Left lung (tissue), 4 donors: ENCODE measurements at regions not wholly inside any gene's neighbourhood (a gene's known extent, or its start where the extent isn't known, plus 50 kb on each side); places are given as distances from the start of the nearest gene placed in this dataset.

Source experiments
- ATAC-seq: fragments of 200-7000 bp; cut with Tn5 transposase; one replicate; pipeline ENCODE4 v1.9.1; 2020; ENCODE audit warnings: moderate library complexity
- DNase-seq, 4 donors: peaks; one replicate each; pipeline ENCODE4 v3.0.0-alpha.2; 2013 to 2020
- H3K27ac ChIP-seq, 2 donors: fragments of 200-600 bp; sonication (generic) in 1 of 2; one replicate each; pipeline versions ENCODE4 v1.5.0 to v1.8.0; 2020 to 2021
- H3K27me3 ChIP-seq, 2 donors: fragments of 200-600 bp; sonication (generic) in 1 of 2; one replicate each; pipeline versions ENCODE4 v1.5.0 to v1.8.0; 2020 to 2021
- H3K36me3 ChIP-seq, 2 donors: fragments of 200-600 bp; sonication (generic) in 1 of 2; one replicate each; pipeline versions ENCODE4 v1.5.0 to v1.8.0; 2020 to 2021
- H3K4me1 ChIP-seq, 2 donors: fragments of 200-600 bp; one replicate each; pipeline ENCODE4 v1.8.0; 2021
- H3K4me3 ChIP-seq, 2 donors: fragments of 200-600 bp; sonication (generic) in 1 of 2; one replicate each; pipeline versions ENCODE4 v1.5.0 to v1.8.0; 2020 to 2021; ENCODE audit warnings: mild to moderate bottlenecking in 1 of 2
- H3K9me3 ChIP-seq, 2 donors: fragments of 200-600 bp; sonication (generic) in 1 of 2; one replicate each; pipeline versions ENCODE4 v1.5.0 to v1.8.0; 2020 to 2021
- intact Hi-C, 2 donors: fragments of 100-400 bp; cut with DNase I; formaldehyde crosslinking; loops; one replicate each; pipeline versions ENCODE4 v1.11.2 to v1.14.2; 2022
- TF ChIP-seq, protein P1 (sequence below), 2 donors: fragments of 200-600 bp; sonication (generic) in 1 of 2; IDR thresholded peaks; one replicate each; pipeline versions ENCODE4 v1.5.0 to v1.8.0; 2021; ENCODE audit warnings: antibody characterized with exemption in 2 of 2
- donor health status: DM: no; HTN: yes; CAD: no.
- donor health status: DM: no; HTN: no; CAD: no.

DNA sequence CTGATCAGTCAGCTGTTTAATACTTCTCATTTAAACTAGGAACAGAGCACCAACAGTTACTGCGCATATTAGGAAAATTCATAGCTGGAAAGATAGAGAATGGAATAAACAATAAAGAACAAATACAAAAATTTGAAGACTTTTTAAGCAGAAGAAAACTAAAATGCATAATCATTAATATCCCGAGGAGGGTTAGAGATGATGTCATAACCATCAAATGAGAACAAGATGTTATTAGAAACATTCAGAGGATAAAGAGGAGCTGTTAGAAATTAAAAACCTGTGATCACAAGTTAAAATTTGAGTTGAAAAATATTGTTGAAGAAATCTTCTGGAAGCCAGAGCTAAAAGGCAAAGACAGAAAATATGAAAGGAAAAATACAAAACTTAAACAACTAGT, 54.0 kb upstream of the ALKAL2 start:
- Histone ChIP-seq H3K27me3 (no peaks in the 10 kb centered on the region), H3K27ac (no peak overlapping the region), H3K36me3 (no peaks in the 10 kb centered on the region), H3K4me1 (no peaks in the 10 kb centered on the region), H3K9me3 (peaks cover 0 to 26% of the 10 kb centered on the region in 2 donors), H3K4me3 (no peak overlapping the region)
- TF ChIP-seq, protein P1, sequence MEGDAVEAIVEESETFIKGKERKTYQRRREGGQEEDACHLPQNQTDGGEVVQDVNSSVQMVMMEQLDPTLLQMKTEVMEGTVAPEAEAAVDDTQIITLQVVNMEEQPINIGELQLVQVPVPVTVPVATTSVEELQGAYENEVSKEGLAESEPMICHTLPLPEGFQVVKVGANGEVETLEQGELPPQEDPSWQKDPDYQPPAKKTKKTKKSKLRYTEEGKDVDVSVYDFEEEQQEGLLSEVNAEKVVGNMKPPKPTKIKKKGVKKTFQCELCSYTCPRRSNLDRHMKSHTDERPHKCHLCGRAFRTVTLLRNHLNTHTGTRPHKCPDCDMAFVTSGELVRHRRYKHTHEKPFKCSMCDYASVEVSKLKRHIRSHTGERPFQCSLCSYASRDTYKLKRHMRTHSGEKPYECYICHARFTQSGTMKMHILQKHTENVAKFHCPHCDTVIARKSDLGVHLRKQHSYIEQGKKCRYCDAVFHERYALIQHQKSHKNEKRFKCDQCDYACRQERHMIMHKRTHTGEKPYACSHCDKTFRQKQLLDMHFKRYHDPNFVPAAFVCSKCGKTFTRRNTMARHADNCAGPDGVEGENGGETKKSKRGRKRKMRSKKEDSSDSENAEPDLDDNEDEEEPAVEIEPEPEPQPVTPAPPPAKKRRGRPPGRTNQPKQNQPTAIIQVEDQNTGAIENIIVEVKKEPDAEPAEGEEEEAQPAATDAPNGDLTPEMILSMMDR (IDR thresholded peaks at IDR 0.05): no peak
- intact Hi-C loops: no loop called here
- ATAC-seq: no peak
- no peak for DNase-seq

GRCh38 chr2:341017-341542, 53.2 kb upstream of the ALKAL2 start:
- Histone ChIP-seq H3K27ac (no peak overlapping the region), H3K36me3 (no peaks in the 10 kb centered on the region), H3K27me3 (no peaks in the 10 kb centered on the region), H3K4me3 (no peak overlapping the region), H3K4me1 (no peaks in the 10 kb centered on the region), H3K9me3 (peaks cover 0 to 34% of the 10 kb centered on the region in 2 donors)
- ATAC-seq (no peak), DNase-seq (no peak)
- intact Hi-C loops: no loop called here
- TF ChIP-seq, protein P1 (IDR thresholded peaks at IDR 0.05): no peak
